ENCODE measurements at regions not wholly inside any gene's neighbourhood (a gene's known extent, or its start where the extent isn't known, plus 50 kb on each side); places are given as distances from the start of the nearest gene placed in this dataset.

DNA sequence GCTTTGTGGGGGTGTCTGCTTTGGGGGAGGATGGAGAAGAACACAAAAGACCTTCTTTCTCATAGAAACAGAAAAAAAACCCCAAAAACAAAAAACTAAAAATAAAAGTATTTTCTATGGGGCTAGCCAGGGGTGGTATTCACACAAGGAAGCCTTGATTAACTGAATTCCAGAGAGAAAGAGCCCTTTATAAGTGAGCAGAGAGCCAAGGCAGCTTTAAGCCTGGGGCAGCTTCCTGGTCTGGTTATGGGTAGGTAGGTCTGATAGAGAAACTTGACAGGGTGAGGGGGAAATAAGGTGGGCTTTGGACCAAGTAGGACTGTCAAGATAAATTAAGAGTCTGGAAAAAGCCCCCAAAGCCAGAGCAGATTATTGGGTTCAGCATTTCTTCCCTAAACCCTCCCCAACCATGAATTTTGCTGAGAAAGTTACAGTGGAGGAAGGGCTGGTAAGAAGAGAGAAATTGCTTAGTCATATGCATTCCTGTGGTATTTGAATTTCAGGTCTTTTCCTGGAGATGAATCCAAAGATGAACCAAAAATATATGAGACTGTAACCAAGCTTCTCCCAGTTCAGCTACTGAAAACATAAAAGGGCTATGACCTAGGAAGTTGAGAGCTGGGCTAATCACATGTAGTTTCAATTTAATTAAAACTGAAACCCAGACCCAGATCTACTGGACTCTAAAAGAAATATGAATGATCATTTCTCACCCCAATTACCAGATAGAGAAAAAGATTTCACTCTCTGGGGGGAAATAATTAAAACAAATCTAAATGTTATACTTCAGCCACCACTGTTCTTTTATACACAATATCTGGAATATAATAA lies 144.8 kb downstream of the TBC1D30 start:
- TF ChIP-seq, protein P1, sequence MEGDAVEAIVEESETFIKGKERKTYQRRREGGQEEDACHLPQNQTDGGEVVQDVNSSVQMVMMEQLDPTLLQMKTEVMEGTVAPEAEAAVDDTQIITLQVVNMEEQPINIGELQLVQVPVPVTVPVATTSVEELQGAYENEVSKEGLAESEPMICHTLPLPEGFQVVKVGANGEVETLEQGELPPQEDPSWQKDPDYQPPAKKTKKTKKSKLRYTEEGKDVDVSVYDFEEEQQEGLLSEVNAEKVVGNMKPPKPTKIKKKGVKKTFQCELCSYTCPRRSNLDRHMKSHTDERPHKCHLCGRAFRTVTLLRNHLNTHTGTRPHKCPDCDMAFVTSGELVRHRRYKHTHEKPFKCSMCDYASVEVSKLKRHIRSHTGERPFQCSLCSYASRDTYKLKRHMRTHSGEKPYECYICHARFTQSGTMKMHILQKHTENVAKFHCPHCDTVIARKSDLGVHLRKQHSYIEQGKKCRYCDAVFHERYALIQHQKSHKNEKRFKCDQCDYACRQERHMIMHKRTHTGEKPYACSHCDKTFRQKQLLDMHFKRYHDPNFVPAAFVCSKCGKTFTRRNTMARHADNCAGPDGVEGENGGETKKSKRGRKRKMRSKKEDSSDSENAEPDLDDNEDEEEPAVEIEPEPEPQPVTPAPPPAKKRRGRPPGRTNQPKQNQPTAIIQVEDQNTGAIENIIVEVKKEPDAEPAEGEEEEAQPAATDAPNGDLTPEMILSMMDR (conservative IDR thresholded peaks at IDR 0.05; ENCODE audit: low read length) = no peak
- no peaks in the 10 kb centered on the region for H4K20me1 ChIP-seq (ENCODE audit: insufficient read depth, low read length)
- no peak overlapping the region for H2AFZ ChIP-seq (ENCODE audit: low read length)
- H3K9me3 ChIP-seq (ENCODE audit: low read length) = no peaks in the 10 kb centered on the region
- CTCF ChIA-PET (ENCODE audit: unreplicated experiment) = no interaction called here
- H3K9me2 ChIP-seq (ENCODE audit: insufficient read depth, low read length) = no peaks in the 10 kb centered on the region
- DNase-seq (ENCODE audit: low spot score) = no peak
- POLR2A ChIA-PET = no interaction called here
- no peaks in the 10 kb centered on the region for H3K79me2 ChIP-seq (ENCODE audit: insufficient read depth, low read depth, low read length)
- H3K4me1 ChIP-seq (ENCODE audit: insufficient read depth, low read length, poor library complexity, severe bottlenecking) = no peaks in the 10 kb centered on the region
- H3K27ac ChIP-seq (ENCODE audit: low read depth, low read length, poor library complexity, severe bottlenecking) = no peak overlapping the region
- H3K4me2 ChIP-seq (ENCODE audit: low read length) = no peak overlapping the region
- BruUV-seq (replicated peaks) = no TSS peak
- intact Hi-C loops (cut with micrococcal nuclease; ENCODE audit: unreplicated experiment) = no loop called here
- H3K36me3 ChIP-seq (ENCODE audit: insufficient read depth, low read length) = no peaks in the 10 kb centered on the region
- H3K4me3 ChIP-seq (ENCODE audit: low read depth, low read length, poor library complexity, severe bottlenecking) = no peak overlapping the region

DNA sequence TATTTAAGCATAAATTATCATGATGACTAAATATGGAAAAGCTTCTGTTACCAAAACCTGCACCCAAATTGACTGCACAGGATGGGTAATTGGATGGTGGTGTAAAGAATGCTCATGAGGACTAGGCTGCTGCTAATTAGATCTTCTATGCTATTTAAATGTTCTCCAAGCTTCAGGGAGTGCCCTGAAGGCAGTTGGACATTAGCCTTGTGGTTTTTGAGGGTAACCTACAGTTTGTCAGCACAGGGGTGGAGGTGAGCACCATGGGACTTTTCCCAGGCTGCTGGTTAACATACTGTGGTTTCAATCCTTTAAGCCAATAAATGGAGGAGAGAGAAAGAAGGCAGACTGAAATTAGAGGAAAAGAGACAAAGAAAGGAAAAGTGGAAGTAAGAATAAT lies 145.0 kb downstream of the WIF1 start:
- ChIA-PET POLR2A (interaction anchor here (0.6 kb wide), 1 partner anchor 13 kb away, joined by 3 read pairs; no protein-coding TSS in a partner anchor), CTCF (ENCODE audit: unreplicated experiment) (no interaction called here)
- H3K9me3 ChIP-seq (ENCODE audit: low read length) = no peaks in the 10 kb centered on the region
- intact Hi-C loops (cut with micrococcal nuclease; ENCODE audit: unreplicated experiment) = no loop called here
- no peaks in the 10 kb centered on the region for H3K36me3 ChIP-seq (ENCODE audit: insufficient read depth, low read length)
- no peaks in the 10 kb centered on the region for H3K79me2 ChIP-seq (ENCODE audit: insufficient read depth, low read depth, low read length)
- no peaks in the 10 kb centered on the region for H3K9me2 ChIP-seq (ENCODE audit: insufficient read depth, low read length)
- no peak overlapping the region for H3K4me3 ChIP-seq (ENCODE audit: low read depth, low read length, poor library complexity, severe bottlenecking)
- H3K4me2 ChIP-seq (ENCODE audit: low read length) = no peak overlapping the region
- BruUV-seq (replicated peaks) = no TSS peak
- no peak for DNase-seq (ENCODE audit: low spot score)
- no peaks in the 10 kb centered on the region for H3K4me1 ChIP-seq (ENCODE audit: insufficient read depth, low read length, poor library complexity, severe bottlenecking)
- H2AFZ ChIP-seq (ENCODE audit: low read length) = no peak overlapping the region
- TF ChIP-seq EZH2phosphoT487 (IDR thresholded peaks at IDR 0.05; ENCODE audit: borderline replicate concordance, low read depth, low read length) = no peak
- TF ChIP-seq, protein P1 (conservative IDR thresholded peaks at IDR 0.05; ENCODE audit: low read length) = no peak
- no peaks in the 10 kb centered on the region for H4K20me1 ChIP-seq (ENCODE audit: insufficient read depth, low read length)
- no peak overlapping the region for H3K27ac ChIP-seq (ENCODE audit: low read depth, low read length, poor library complexity, severe bottlenecking)

DNA sequence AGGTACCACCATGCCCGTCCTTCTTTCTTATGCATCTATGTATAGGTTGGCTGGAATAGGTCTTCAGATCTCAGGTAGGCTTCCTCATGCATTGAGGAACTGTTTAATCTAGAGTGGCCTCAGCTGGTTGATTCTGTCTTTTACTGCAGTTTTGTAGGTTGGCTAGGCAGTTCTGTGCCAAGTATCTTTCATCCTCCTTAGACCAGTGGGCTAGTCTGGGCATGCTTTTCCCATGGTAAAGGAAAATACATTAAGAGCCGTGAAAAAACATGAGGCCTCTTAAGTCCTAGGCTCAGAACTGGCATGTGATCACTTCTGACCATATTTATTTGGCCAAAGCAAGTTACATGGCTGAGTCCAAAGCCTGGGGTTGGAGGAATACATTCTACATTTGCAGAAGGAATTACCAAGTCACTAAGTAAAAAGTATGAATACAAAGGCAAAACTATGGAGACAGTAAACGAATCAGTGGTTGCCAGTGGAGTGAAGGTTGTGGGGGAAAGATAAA lies 137.3 kb downstream of the WIF1 start:
- Histone ChIP-seq H3K36me3 (ENCODE audit: insufficient read depth, low read length) (no peaks in the 10 kb centered on the region), H3K9me3 (ENCODE audit: low read length) (no peaks in the 10 kb centered on the region), H4K20me1 (ENCODE audit: insufficient read depth, low read length) (no peaks in the 10 kb centered on the region), H3K4me2 (ENCODE audit: low read length) (no peak overlapping the region), H3K9me2 (ENCODE audit: insufficient read depth, low read length) (no peaks in the 10 kb centered on the region), H2AFZ (ENCODE audit: low read length) (no peak overlapping the region), H3K4me3 (ENCODE audit: low read depth, low read length, poor library complexity, severe bottlenecking) (no peak overlapping the region), H3K4me1 (ENCODE audit: insufficient read depth, low read length, poor library complexity, severe bottlenecking) (no peaks in the 10 kb centered on the region), H3K27ac (ENCODE audit: low read depth, low read length, poor library complexity, severe bottlenecking) (no peak overlapping the region), H3K79me2 (ENCODE audit: insufficient read depth, low read depth, low read length) (no peaks in the 10 kb centered on the region)
- TF ChIP-seq EZH2phosphoT487 (IDR thresholded peaks at IDR 0.05; ENCODE audit: borderline replicate concordance, low read depth, low read length) = no peak
- TF ChIP-seq, protein P1 (conservative IDR thresholded peaks at IDR 0.05; ENCODE audit: low read length) = no peak
- CTCF ChIA-PET (ENCODE audit: unreplicated experiment) = no interaction called here
- BruUV-seq (replicated peaks) = no TSS peak
- DNase-seq (ENCODE audit: low spot score) = no peak
- POLR2A ChIA-PET = no interaction called here
- intact Hi-C loops (cut with micrococcal nuclease; ENCODE audit: unreplicated experiment) = no loop called here

Data from OCI-LY7 (cell line).